ENCODE measurements at regions not wholly inside any gene's neighbourhood (a gene's known extent, or its start where the extent isn't known, plus 50 kb on each side); places are given as distances from the start of the nearest gene placed in this dataset.

GRCh38 chr6:81003894-81004293 is 748.6 kb downstream of the TENT5A start:
- TF ChIP-seq NFXL1 (IDR thresholded peaks at IDR 0.05; ENCODE audit: borderline replicate concordance) (no peak), REST (IDR thresholded peaks at IDR 0.05; ENCODE audit: low read depth, low read length) (no peak), BCL11A (IDR thresholded peaks at IDR 0.05; ENCODE audit: low read depth, low read length) (no peak), NKRF (conservative IDR thresholded peaks at IDR 0.05) (no peak)
